HG03378 (cell line): ENCODE measurements at regions not wholly inside any gene's neighbourhood (a gene's known extent, or its start where the extent isn't known, plus 50 kb on each side); places are given as distances from the start of the nearest gene placed in this dataset.

Experiments
- ATAC-seq: cut with Tn5 transposase; IDR thresholded peaks from one replicate; pipeline ENCODE4 v1.9.1; 2021; ENCODE audit warnings: mild to moderate bottlenecking, moderate library complexity; ENCODE audit not compliant: unreplicated experiment

DNA sequence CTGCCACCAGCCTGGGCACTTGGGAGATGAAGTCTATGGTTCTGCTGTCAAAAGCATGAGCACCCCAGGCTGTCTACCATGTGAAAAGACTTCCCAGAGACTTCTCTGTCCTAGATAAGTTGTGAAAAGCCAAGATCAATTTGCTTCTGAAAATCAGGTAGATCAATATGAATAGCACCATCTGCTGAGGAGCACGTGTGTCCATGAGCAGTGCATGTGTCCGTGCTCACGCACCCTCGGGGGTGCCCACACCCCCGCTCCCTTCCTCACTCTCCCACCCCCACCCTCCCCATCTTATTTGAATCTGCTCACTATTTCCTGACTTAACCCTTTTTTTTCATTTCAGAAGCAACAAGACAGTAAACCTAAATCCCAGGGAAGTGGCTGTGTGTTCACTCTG lies 238.3 kb upstream of the SDK2 start:
- no peak for ATAC-seq

DNA sequence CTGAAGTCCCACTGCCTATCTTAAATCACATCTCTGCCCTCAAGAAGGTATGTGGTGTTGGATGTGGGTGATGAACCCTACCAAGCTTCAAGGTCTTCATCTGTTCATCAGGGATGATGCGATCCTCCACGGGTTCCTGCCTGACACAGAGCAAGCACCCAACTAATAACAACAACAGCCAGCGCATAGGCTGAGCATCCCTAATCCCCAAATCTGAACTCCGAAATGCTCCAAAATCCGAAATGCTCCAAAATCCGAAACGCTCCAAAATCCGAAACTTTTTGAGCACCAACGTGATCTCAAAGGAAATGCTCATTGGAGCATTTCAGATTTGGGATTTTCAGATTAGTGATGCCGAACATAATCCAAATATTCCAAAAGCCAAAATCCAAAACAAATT lies 238.9 kb upstream of the SDK2 start:
- no peak for ATAC-seq

GRCh38 chr17:73887739-73888138 lies 243.5 kb upstream of the SDK2 start:
- no peak for ATAC-seq

- ATAC-seq, result no peak
These were observed 244.6 kb upstream of the SDK2 start for GRCh38 chr17:73888862-73889261.

DNA sequence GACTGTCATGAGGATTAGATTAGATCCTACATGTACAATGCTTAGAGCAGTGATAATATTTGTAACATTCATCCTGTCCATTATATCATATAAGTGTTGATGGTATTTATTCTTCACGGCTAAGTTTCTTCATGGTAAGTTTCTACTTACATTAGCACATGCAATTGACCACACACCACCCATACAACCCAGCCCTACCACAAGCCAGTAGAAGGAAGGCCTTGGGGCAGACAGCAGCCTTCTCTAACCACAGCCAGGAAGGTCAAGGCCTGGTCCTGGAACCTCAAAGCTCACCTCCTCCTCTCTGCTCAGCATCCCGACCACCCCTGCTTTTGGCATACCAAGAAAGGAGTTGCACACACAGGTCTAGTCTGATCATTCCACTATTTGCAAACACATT lies 245.2 kb upstream of the SDK2 start:
- ATAC-seq, result no peak

DNA sequence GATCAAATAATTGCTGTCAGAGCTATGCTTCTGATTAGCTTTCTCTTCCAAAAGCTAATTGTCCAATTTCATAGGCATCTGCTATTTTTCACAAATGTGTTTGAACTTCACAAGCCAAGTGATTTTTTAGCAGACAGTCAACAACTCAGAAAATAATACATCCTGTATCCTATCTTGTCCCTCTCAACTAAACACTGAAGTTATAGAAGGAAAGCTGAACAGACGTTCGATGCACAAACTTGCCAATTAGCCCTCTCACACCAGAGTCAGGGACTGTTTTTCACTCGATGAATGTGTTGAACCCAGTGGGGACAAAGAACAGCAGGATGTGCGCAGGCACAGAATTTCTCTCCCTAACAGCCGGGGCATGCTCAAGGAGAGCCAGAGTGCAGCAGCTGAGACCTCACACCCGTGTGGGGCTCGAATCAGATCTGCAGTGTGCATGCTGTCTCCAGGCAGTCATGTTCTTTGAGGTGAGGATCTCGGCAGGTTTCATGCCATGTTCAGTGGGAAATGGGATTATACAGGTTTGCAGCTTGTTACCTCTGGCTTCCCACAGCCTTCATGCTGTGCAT lies 246.7 kb upstream of the SDK2 start:
- ATAC-seq, result no peak

GRCh38 chr17:73895157-73895556 lies 250.9 kb upstream of the SDK2 start:
- ATAC-seq, result no peak

DNA sequence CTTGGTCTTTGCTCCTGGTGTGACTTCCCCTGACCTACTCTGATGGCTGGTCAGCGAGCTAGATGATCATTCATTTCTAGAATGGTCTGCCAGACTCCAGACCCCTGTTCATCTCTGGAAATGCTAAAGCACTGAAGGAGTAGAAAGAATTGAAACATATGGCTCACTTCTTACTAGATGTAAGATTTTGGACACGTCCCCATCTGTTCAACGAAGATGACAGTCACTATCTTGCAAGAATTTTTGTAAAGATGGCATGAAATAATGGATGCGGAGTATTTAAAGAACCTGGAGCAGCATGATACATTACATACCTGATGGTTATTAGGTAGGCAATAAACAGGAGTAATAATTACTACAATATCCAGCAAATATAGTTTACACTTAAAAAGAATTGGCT lies 252.7 kb upstream of the SDK2 start:
- ATAC-seq, result no peak

DNA sequence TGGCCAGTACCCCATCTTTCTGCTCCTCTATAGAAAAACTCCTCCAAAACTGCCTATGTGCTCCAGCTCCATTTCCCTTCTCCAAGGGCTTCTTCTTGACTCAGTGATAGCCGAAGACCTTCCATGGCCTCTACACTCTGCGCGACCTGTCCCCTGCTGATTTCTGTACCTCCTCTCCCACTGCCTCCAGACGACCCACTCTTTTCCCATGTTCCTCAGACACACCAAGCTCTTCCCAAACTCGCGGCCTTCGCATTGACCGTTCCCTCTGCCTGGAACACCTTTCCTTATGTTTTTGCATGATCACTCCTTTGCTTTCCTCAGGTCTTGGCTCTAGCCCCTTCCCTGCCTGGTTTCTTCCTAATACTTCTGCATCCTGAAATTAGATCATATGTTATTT lies 255.6 kb upstream of the SDK2 start:
- ATAC-seq, result no peak

GRCh38 chr17:73900516-73900915 lies 256.3 kb upstream of the SDK2 start:
- no peak for ATAC-seq

- no peak for ATAC-seq
These were observed 257.0 kb upstream of the SDK2 start for GRCh38 chr17:73901249-73901648.

- no peak for ATAC-seq
These were observed 257.6 kb upstream of the SDK2 start for GRCh38 chr17:73901661-73902415.

GRCh38 chr17:73902416-73903181 lies 258.4 kb upstream of the SDK2 start:
- no peak for ATAC-seq

GRCh38 chr17:73906896-73907870 lies 262.9 kb upstream of the SDK2 start:
- ATAC-seq, result no peak

GRCh38 chr17:73909186-73909585 lies 264.9 kb upstream of the SDK2 start:
- no peak for ATAC-seq

- ATAC-seq, result no peak
These were observed 266.0 kb upstream of the SDK2 start for GRCh38 chr17:73910206-73910605.

DNA sequence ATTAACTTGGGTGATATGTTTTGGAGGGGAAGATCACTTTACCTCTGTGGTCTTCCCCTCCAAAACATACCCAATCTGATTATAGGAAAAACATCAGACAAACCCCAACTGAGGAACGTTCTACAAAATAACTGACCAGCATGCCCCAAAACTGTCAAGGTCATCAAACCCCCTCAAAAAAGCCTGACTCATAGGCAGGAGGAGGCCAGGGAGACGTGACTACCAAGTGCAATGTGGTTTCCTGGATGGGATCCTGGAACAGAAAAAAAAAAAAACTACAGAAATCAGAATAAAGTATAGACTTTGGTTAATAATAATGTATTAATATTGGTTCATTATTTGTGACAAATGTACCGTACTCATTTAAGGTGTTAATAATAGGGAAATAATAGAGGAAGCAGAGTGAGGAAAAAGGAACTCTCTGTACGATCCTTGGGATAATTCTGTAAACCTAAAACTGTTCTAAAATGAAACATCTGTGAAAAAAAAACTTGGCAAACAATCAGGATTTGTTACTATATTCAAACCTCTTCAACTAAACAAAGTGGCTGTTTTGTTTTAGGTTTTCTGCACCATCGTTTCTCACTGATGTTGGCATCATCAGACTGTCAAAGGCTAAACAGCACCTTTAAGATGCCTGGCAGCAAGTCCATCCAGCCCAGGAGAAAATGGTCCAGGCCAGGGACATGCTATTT lies 266.7 kb upstream of the SDK2 start:
- no peak for ATAC-seq

DNA sequence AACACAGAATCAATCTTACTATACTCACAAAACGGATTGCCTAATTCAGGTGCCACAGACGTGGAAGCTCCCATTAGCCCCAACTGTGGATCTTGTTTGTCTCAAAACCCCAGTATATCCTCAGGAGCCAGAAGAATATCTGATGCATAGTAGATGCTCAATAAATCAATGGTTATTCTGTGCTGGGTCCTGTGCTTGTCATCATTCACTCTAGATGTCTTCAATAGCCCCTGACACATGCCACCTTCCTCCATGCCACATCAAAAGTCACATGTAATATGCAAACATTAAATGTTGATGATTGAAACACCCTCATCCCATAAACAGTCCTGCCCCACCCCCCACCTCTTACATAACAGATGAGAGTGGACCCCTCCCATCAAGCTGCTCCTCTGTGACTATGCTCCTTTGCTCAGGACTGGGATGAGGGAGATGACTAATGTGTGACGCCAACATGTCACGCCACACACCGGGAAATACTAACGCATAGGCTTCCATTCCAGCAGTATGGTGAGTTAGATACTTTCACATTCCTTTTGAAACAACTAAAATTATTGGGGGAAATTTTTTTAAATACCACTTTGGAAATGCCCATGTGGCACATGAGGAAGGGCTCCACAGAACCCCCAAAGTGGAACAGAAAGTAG lies 267.6 kb upstream of the SDK2 start:
- no peak for ATAC-seq

- no peak for ATAC-seq
These were observed 268.1 kb upstream of the SDK2 start for GRCh38 chr17:73912373-73912746.
